ENCODE measurements at regions not wholly inside any gene's neighbourhood (a gene's known extent, or its start where the extent isn't known, plus 50 kb on each side); places are given as distances from the start of the nearest gene placed in this dataset.
"Not testable (repeated sequence)": the region's sequence is repeated elsewhere in the genome, so short reads cannot be mapped to it uniquely, and the experiment has no call there.

- TF ChIP-seq CTCF, POLR2A (IDR thresholded peaks at IDR 0.05): not testable (repeated sequence)
Observed at GRCh38 chr4:9512941-9513340, 68.7 kb downstream of the DEFB131A start.
